ENCODE measurements at regions not wholly inside any gene's neighbourhood (a gene's known extent, or its start where the extent isn't known, plus 50 kb on each side); places are given as distances from the start of the nearest gene placed in this dataset.
A peak's percentile ranks its signal among the peaks of the same experiment; 100 is the strongest.
"Not testable (repeated sequence)": the region's sequence is repeated elsewhere in the genome, so short reads cannot be mapped to it uniquely, and the experiment has no call there.

- DNase-seq: no peak
Observed at GRCh38 chr2:234181121-234181520, 130.6 kb downstream of the SPP2 start.

- no peak for DNase-seq
Observed at GRCh38 chr2:234179031-234179363, 128.5 kb downstream of the SPP2 start.

DNA sequence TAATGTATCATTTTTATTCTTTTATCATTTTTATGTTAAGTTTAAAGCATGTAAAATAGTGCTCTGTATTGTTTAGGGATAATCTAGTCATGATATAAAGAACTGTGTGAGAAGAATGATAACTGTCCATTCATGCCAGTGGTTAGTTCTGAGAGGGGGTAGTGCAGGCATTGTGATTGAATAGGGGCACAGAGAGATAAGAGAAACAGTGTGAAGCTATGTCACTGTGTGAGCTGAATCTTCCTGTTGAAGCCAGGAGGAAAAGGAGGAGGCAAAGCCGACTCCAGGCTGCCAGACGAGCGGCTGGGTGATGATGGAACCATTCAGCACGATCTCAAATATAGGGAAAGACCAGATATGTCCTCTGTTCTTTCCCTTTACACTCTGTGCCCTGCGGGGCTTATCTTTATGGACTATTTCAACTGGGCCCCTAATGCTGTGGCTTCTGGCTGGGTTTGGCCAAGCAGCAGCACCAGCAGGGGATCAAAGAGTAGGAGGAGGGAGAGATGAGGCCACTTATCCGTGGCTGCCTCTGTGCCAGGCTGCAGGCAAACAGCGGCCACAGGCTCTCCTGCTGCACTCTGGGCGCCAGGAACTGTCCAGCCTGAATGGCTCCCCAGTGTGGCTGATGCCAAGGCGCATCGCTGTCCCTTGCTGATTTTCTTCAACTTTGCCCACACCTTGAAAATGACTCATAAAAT, 128.0 kb downstream of the SPP2 start:
- no peak for DNase-seq

GRCh38 chr2:234175649-234176048, 125.1 kb downstream of the SPP2 start:
- no peak for DNase-seq

DNA sequence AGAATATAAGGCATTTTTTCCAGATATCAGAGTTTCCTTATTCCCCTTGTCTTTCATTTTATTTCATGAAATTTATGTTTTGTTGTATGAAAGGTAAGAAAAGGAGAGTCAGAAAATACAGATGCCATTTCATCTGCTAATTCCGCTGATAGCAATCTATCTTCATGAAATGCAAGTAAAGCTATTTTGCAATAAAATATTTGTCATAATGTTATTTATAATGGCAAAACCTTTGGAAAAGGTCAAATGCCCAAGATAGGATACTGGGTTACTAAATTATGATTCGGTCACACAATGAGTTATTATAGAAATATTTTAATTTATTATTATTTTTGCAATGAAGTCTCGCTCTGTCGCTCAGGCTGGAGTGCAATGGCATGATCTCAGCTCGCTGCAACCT, 124.2 kb downstream of the SPP2 start:
- DNase-seq: no peak

GRCh38 chr2:234172532-234172931, 122.0 kb downstream of the SPP2 start:
- DNase-seq: no peak

- no peak for DNase-seq
Observed at GRCh38 chr2:234172066-234172465, 121.6 kb downstream of the SPP2 start.

DNA sequence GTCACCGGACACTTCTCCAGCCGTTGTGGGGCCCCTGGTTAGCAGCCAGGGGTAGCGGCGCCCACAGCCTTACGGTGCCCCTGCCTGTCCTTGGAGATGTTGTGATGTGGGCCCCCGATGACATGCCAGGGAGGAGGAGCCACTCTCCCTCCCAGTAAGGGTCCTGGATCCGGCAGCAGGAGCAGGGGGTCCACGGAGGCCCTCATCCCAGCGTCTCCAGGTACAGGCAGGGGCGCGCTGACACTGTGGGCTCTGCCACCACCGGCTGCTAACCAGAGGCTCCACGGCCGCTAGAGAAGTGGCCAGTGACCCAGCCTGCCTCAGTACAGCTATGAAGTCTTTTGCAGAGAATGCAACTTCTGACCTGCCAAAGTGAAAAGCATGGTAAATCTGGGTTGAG, 121.2 kb downstream of the SPP2 start:
- DNase-seq: no peak

DNA sequence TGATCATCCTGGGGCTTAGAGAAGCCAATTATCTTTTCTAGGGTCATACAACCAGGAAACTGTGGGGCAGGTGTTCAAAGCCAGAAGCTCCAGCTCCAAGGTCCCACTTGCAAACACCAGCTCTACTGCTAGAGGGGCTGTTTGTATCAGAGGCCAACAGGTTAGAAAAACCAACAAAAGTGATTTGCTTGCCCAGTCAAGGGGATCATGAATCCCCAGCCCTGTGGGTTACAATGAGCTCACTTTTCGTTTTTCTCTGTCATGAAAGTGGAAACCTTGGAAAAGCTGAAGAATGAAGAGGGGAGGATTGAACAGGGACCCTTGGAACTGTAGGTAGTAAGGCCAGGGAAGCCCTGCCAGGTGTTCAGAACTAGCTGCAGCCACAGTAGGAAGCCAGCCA, 119.2 kb downstream of the SPP2 start:
- no peak for DNase-seq

DNA sequence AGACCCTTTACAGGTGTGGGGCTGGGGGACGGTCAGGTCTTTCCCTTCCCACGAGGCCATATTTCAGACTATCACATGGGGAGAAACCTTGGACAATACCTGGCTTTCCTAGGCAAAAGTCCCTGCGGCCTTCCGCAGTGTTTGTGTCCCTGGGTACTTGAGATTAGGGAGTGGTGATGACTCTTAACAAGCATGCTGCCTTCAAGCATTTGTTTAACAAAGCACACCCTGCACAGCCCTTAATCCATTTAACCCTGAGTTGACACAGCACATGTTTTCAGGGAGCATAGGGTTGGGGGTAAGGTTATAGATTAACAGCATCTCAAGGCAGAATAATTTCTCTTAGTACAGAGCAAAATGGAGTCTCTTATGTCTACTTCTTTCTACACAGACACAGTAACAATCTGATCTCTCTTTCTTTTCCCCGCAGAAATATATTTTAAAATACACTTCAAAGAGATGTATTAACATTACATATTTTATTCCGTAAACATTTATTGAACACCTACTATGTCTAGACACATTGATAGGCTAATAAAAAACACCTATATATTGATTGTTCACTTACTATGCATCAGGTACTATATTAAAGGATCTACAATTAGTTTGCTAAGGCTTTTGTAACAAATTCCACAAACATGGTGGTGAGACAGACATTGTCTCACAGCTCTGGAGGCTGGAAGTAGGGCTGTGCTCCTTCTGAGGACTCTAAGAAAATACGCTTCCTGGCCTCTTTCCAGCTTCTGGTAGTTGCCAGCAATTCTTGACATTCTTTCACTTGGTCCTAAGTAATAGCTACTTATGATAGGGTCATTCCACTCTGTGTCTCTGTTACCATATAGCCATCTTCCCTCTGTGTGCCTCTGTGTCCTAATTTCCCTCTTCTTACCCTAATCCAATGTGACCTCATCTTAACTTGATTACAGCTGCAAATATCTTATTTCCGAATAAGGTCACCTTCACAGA, 118.4 kb downstream of the SPP2 start:
- DNase-seq: peak in 1 of 2 experiments; percentile 18

- DNase-seq: no peak
Observed at GRCh38 chr2:234166531-234166930, 116.0 kb downstream of the SPP2 start.

DNA sequence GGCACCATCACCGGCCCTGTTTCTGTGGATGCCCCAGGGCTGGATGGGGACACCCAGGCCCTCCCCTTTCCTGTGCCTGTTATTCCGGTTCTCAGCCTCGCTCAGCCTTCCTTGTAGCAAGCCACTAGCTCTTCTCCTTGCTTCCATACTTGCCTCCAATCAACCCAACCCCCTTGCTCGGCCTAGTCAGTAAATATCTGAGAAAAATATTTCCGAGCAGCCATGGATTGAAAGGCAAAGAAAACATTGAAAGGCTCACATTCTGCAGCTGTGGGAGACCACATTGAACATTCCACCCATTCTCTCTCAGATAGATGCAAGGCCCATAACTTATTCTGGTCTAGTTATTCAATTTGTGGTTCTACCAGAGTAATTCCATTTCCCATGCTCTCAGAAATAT, 114.9 kb downstream of the SPP2 start:
- DNase-seq: no peak

- DNase-seq: no peak
Observed at GRCh38 chr2:234164493-234165413, 114.3 kb downstream of the SPP2 start.

GRCh38 chr2:234163510-234164045, 113.1 kb downstream of the SPP2 start:
- DNase-seq: no peak

GRCh38 chr2:234162861-234163260, 112.4 kb downstream of the SPP2 start:
- no peak for DNase-seq

DNA sequence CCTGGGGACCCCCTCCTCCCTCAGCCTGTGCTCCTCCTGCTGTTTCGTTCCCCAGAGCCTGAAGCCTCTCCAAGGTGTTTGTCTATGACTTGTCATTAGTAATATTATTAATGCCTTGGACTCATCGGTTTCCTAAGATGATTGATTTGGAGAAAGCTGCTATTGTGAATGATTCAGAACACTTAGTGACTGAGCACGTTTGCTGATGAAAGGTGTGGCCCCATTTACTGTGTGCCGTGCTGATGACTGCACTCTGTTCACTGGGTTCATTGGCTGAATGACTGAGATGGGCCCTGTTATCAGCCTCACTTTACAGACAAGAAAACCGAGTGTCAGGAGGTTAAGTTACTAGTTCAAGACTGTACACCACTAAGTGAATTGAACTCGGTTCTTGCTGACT, 111.4 kb downstream of the SPP2 start:
- no peak for DNase-seq

GRCh38 chr2:234158812-234159211, 108.3 kb downstream of the SPP2 start:
- no peak for DNase-seq

DNA sequence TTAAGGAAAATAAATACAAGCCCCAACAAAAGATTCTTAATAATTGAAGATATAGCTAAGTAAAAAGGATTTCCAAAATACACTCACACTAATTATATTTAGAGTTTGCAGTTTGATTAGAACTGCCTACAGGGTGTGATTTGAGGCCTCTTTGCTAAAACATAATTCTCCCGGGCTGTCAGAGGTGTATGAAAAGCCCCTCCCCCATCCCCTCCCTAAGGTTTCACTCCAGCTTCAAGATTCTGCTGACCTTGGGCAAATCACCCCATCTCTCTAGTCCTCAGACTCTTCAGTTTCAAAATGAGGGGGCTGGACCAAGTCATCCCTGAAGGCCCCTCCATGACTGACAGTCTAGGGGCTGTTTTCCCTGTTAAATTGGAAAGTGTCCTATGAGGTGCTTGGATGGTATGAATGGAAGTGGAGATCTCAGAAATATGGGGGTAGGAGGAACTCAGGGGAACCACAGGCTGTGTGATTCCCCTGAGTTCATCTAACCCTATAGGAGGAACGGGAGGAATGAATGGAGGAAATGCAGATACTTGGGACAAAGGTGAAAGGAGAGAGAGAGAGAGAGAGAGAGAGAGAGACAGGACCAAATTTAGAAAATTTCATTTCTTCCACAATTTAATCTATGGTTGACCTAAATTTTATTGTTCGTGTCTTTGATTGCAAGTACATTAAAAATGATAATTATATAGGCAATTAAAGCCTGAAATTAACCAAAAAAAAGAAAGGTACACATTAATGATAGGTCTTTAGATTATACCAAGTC, 107.5 kb downstream of the SPP2 start:
- no peak for DNase-seq

DNA sequence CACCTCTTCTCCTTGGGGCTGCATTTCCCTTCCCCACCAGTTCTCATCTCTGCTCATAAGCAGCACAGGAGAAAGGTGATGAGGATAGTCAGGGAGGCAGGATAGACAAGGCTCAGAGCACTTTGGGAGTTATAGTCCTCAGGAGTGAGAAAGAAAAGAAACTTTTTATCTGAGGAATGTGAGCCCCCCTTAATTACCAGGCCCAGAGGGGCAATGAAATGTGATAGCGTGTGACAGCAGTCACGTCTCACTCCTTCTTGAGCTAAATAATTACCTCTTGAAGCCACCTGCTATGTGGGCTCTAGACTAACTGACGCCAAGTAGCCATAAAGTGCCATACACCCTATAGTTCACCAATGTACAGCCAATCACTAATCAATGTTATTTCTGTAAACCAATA, 105.8 kb downstream of the SPP2 start:
- no peak for DNase-seq

GRCh38 chr2:234152835-234153234, 102.3 kb downstream of the SPP2 start:
- not testable (repeated sequence) for DNase-seq

- DNase-seq: no peak
Observed at GRCh38 chr2:234147335-234147861, 96.9 kb downstream of the SPP2 start.
